B cell (primary cell): ENCODE measurements at regions not wholly inside any gene's neighbourhood (a gene's known extent, or its start where the extent isn't known, plus 50 kb on each side); places are given as distances from the start of the nearest gene placed in this dataset.

ENCODE experiments used
- ATAC-seq: fragments of 200-7000 bp; cut with Tn5 transposase; one replicate; pipeline ENCODE4 v1.10.0; 2021; ENCODE audit warnings: low read depth, mild to moderate bottlenecking, moderate number of reproducible peaks, moderate library complexity
- CTCF ChIA-PET: fragments of 350-600 bp; sonication (Branson Sonifier 250); formaldehyde crosslinking; loops from one replicate; lab custom pipeline; 2021; ENCODE audit warnings: antibody characterized with exemption, inconsistent platforms; lab: Charles Lee
- POLR2A ChIA-PET: fragments of 350-600 bp; sonication (Branson Sonifier 250); formaldehyde crosslinking; loops from one replicate; lab custom pipeline; 2021; ENCODE audit warnings: antibody characterized with exemption; lab: Charles Lee
- DNase-seq: peaks from one replicate; pipeline ENCODE4 v3.0.0; 2013
- H2AFZ ChIP-seq: 2 replicates; pipeline ENCODE4 v1.6.1; 2012; ENCODE audit warnings: mild to moderate bottlenecking, low read depth, low read length; ENCODE audit not compliant: insufficient read depth, poor library complexity, severe bottlenecking
- H3K27ac ChIP-seq, 2 donors: 1 replicate in 1 of 2; 2 replicates in 1 of 2; pipeline ENCODE4 v1.5.1; 2012 to 2013; ENCODE audit warnings: low read length in 2 of 2, mild to moderate bottlenecking in 2 of 2, moderate library complexity in 1 of 2
- H3K27me3 ChIP-seq, 4 experiments: fragments of 200-600 bp in 1 of 4; sonication (generic) in 1 of 4; replicated peaks in 1 of 4; 1 replicate in 2 of 4; 2 replicates in 2 of 4; pipeline versions ENCODE4 v1.6.1 to v1.7.0; 2013 to 2016; ENCODE audit warnings: low read length in 3 of 4, mild to moderate bottlenecking in 2 of 4, mixed read lengths in 1 of 4, moderate library complexity in 1 of 4; ENCODE audit not compliant: insufficient read depth in 4 of 4, control insufficient read depth in 3 of 4; ENCODE audit errors: control extremely low read depth in 1 of 4
- H3K36me3 ChIP-seq, 2 experiments: replicated peaks in 1 of 2; 1 replicate in 1 of 2; 2 replicates in 1 of 2; pipeline versions ENCODE4 v1.6.1 to v1.7.1; 2013; ENCODE audit warnings: low read length in 1 of 2; ENCODE audit not compliant: insufficient read depth in 2 of 2, control insufficient read depth in 1 of 2; ENCODE audit errors: control extremely low read depth in 1 of 2, extremely low read depth in 1 of 2
- H3K4me1 ChIP-seq, 2 donors: fragments of 200-600 bp in 1 of 2; sonication (generic) in 1 of 2; 1 replicate in 1 of 2; 2 replicates in 1 of 2; pipeline versions ENCODE4 v1.5.1 to v1.6.1; 2013 to 2017; ENCODE audit warnings: low read length in 2 of 2; ENCODE audit not compliant: control insufficient read depth in 2 of 2, insufficient read depth in 2 of 2
- H3K4me2 ChIP-seq: replicated peaks from 2 replicates; pipeline ENCODE3; 2012; ENCODE audit warnings: mild to moderate bottlenecking, low read depth, low read length; ENCODE audit not compliant: poor library complexity, severe bottlenecking
- H3K4me3 ChIP-seq, 5 experiments: fragments of 200-600 bp in 1 of 5; sonication (generic) in 1 of 5; 1 replicate in 3 of 5; 2 replicates in 2 of 5; pipeline versions ENCODE4 v1.5.1 to v1.7.0; 2011 to 2016; ENCODE audit warnings: low read length in 4 of 5, mild to moderate bottlenecking in 4 of 5, low read depth in 2 of 5, control low read depth in 1 of 5, moderate library complexity in 1 of 5; ENCODE audit not compliant: insufficient read depth in 1 of 5; ENCODE audit errors: control extremely low read depth in 1 of 5, extremely low read depth in 1 of 5
- H3K79me2 ChIP-seq: fragments of 200-600 bp; sonication (generic); one replicate; pipeline ENCODE4 v1.6.0; 2016; ENCODE audit warnings: low read length; ENCODE audit not compliant: control insufficient read depth, insufficient read depth
- H3K9ac ChIP-seq: fragments of 200-600 bp; sonication (generic); 2 replicates; pipeline ENCODE4 v1.6.1; 2017; ENCODE audit warnings: mild to moderate bottlenecking, low read length, moderate library complexity
- H3K9me3 ChIP-seq, 3 donors: one replicate each; pipeline versions ENCODE4 v1.6.1 to v1.7.1; 2013; ENCODE audit warnings: low read length in 2 of 3; ENCODE audit not compliant: control insufficient read depth in 2 of 3, insufficient read depth in 1 of 3; ENCODE audit errors: control extremely low read depth in 1 of 3
- H4K20me1 ChIP-seq: 2 replicates; pipeline ENCODE4 v1.6.0; 2012; ENCODE audit warnings: mild to moderate bottlenecking, low read length; ENCODE audit not compliant: insufficient read depth, control insufficient read depth, poor library complexity, severe bottlenecking
- H3K27ac Mint-ChIP-seq: one replicate; pipeline ENCODE4 v1.8.0; 2021; ENCODE audit warnings: mixed read lengths
- H3K27me3 Mint-ChIP-seq: one replicate; pipeline ENCODE4 v1.8.0; 2021; ENCODE audit warnings: mixed read lengths
- H3K4me1 Mint-ChIP-seq: one replicate; pipeline ENCODE4 v1.8.0; 2021; ENCODE audit warnings: mixed read lengths
- H3K4me3 Mint-ChIP-seq: one replicate; pipeline ENCODE4 v1.8.0; 2021; ENCODE audit warnings: mixed read lengths
- H3K9me3 Mint-ChIP-seq: one replicate; pipeline ENCODE4 v1.8.0; 2022; ENCODE audit warnings: mixed read lengths; ENCODE audit not compliant: insufficient read depth
- CTCF ChIP-seq: fragments of 200-600 bp; IDR thresholded peaks from one replicate; pipeline ENCODE4 v1.8.0; 2022; ENCODE audit warnings: antibody characterized with exemption, mild to moderate bottlenecking
- EZH2 ChIP-seq: IDR thresholded peaks from 2 replicates; pipeline ENCODE4 v1.6.1; 2012; ENCODE audit warnings: borderline replicate concordance, low read depth, mild to moderate bottlenecking, moderate library complexity, low read length; ENCODE audit not compliant: insufficient read depth, poor library complexity, severe bottlenecking
- WGBS: methylation state at CpG from one replicate; pipeline ENCODE4 v1.1.5; 2013; ENCODE audit warnings: missing lambda C conversion rate; ENCODE audit not compliant: insufficient coverage; 5-methylcytosine and 5-hydroxymethylcytosine counted together
- intact Hi-C: fragments of 100-400 bp; cut with micrococcal nuclease; formaldehyde crosslinking; loops from one replicate; pipeline ENCODE4 v1.10.0; 2022

DNA sequence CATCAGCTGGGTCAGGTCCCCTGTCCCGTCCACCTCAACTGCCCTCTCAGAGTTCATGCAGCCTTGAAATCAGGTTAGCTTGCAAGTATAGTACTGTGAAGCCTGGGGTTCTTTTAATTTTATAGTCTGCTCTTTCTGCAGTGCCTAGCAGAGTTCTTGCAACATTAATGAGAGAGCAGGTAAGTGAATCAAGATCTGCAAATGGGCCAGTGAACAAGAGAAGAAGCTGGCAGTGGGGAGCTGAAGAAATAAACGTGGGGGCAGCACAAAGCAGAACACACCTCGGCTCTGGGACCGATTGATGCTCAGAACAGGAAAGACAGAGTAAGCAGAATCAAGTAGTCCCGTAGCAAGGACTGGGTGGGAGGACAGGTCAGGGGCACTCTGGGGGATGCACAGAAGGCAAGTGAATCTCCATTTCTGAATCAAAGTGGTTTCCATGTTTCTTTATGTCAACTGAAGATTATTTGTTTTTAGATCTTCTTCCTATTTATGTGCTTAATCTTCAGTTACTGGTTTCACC, 675.5 kb downstream of the RNF144A start:
- DNase-seq (no peak), ATAC-seq (no peak)
- no peaks in the 10 kb centered on the region for H3K4me1 Mint-ChIP-seq
- H3K27me3 Mint-ChIP-seq: no peaks in the 10 kb centered on the region
- 60% methylated on average over 4 of the region's 5 CpGs for WGBS
- Histone ChIP-seq H3K4me2 (no peak overlapping the region), H3K36me3 (no peaks in the 10 kb centered on the region), H3K27ac (no peak overlapping the region), H3K9ac (no peak overlapping the region), H3K4me3 (no peak overlapping the region), H4K20me1 (no peaks in the 10 kb centered on the region), H3K9me3 (no peaks in the 10 kb centered on the region), H2AFZ (no peak overlapping the region), H3K27me3 (no peaks in the 10 kb centered on the region), H3K79me2 (no peaks in the 10 kb centered on the region), H3K4me1 (no peaks in the 10 kb centered on the region)
- ChIA-PET CTCF (no interaction called here), POLR2A (no interaction called here)
- H3K9me3 Mint-ChIP-seq: no peaks in the 10 kb centered on the region
- intact Hi-C loops: no loop called here
- no peak overlapping the region for H3K27ac Mint-ChIP-seq
- no peak overlapping the region for H3K4me3 Mint-ChIP-seq
- no peak for TF ChIP-seq CTCF

GRCh38 chr2:7593360-7593759, 676.1 kb downstream of the RNF144A start:
- POLR2A ChIA-PET: no interaction called here
- no peak overlapping the region for H3K27ac Mint-ChIP-seq
- ATAC-seq: no peak
- Histone ChIP-seq H3K9ac (no peak overlapping the region), H2AFZ (no peak overlapping the region), H3K27ac (no peak overlapping the region), H3K4me3 (no peak overlapping the region), H3K36me3 (no peaks in the 10 kb centered on the region), H3K4me1 (no peaks in the 10 kb centered on the region), H4K20me1 (no peaks in the 10 kb centered on the region), H3K4me2 (no peak overlapping the region), H3K9me3 (no peaks in the 10 kb centered on the region), H3K27me3 (no peaks in the 10 kb centered on the region), H3K79me2 (no peaks in the 10 kb centered on the region)
- H3K9me3 Mint-ChIP-seq: no peaks in the 10 kb centered on the region
- CTCF ChIA-PET: no interaction called here
- intact Hi-C loops: no loop called here
- no peak for DNase-seq
- no peak for TF ChIP-seq EZH2
- TF ChIP-seq CTCF: no peak
- H3K4me1 Mint-ChIP-seq: no peaks in the 10 kb centered on the region
- no peaks in the 10 kb centered on the region for H3K27me3 Mint-ChIP-seq
- H3K4me3 Mint-ChIP-seq: no peak overlapping the region
